H1 (cell line): ENCODE measurements at regions not wholly inside any gene's neighbourhood (a gene's known extent, or its start where the extent isn't known, plus 50 kb on each side); places are given as distances from the start of the nearest gene placed in this dataset.

Source experiments
- CTCF ChIA-PET: fragments of 300-600 bp; sonication (Branson Sonifier 250); formaldehyde crosslinking; loops from one replicate; lab custom pipeline; 2021; ENCODE audit not compliant: partially characterized antibody; lab: Charles Lee
- POLR2A ChIA-PET: fragments of 300-600 bp; sonication (Branson Sonifier 250); formaldehyde crosslinking; loops from one replicate; lab custom pipeline; 2021; ENCODE audit warnings: inconsistent platforms; ENCODE audit not compliant: partially characterized antibody; lab: Charles Lee
- DNase-seq, 2 experiments: peaks; one replicate each; pipeline versions ENCODE4 v3.0.0 to v3.0.0-alpha.2; 2010 to 2022; ENCODE audit warnings: low spot score in 2 of 2, low read depth in 1 of 2, mixed read lengths in 1 of 2
- FAIRE-seq: peaks from 2 replicates; lab custom pipeline; 2011; peaks lifted over from hg19 to GRCh38; lab: Jason Lieb, UNC
- H2AFZ ChIP-seq: 2 replicates; pipeline ENCODE4 v1.8.1; 2012; ENCODE audit warnings: low read length, inconsistent platforms
- H2AK5ac ChIP-seq: 2 replicates; pipeline ENCODE4 v1.6.1; 2013; ENCODE audit warnings: low read depth, low read length
- H2BK120ac ChIP-seq: replicated peaks from 2 replicates; pipeline ENCODE3; 2013; ENCODE audit warnings: low read depth, low read length, inconsistent platforms
- H2BK12ac ChIP-seq: 2 replicates; pipeline ENCODE4 v1.6.1; 2013; ENCODE audit warnings: low read depth, low read length
- H2BK15ac ChIP-seq: 2 replicates; pipeline ENCODE4 v1.6.1; 2013; ENCODE audit warnings: low read length
- H2BK20ac ChIP-seq: 2 replicates; pipeline ENCODE4 v1.6.1; 2013; ENCODE audit warnings: low read length
- H2BK5ac ChIP-seq: 2 replicates; pipeline ENCODE4 v1.6.1; 2013; ENCODE audit warnings: low read depth, low read length
- H3K14ac ChIP-seq: 2 replicates; pipeline ENCODE4 v1.6.1; 2013; ENCODE audit warnings: inconsistent platforms; ENCODE audit not compliant: insufficient read length
- H3K18ac ChIP-seq: 2 replicates; pipeline ENCODE4 v1.6.1; 2013; ENCODE audit warnings: low read length; ENCODE audit errors: extremely low read depth
- H3K23ac ChIP-seq: 2 replicates; pipeline ENCODE4 v1.6.1; 2013; ENCODE audit warnings: inconsistent platforms; ENCODE audit not compliant: insufficient read length
- H3K23me2 ChIP-seq: 2 replicates; pipeline ENCODE4 v1.6.1; 2013; ENCODE audit warnings: low read depth, low read length
- H3K27ac ChIP-seq: 2 replicates; pipeline ENCODE4 v1.6.1; 2011; ENCODE audit warnings: low read depth, low read length, inconsistent platforms
- H3K27me3 ChIP-seq, 4 experiments: replicated peaks in 1 of 4; 1 replicate in 1 of 4; 2 replicates in 3 of 4; pipeline versions ENCODE4 v1.6.1 to v1.8.1; 2011 to 2013; ENCODE audit warnings: low read length in 3 of 4, mild to moderate bottlenecking in 3 of 4, inconsistent platforms in 2 of 4, mixed read lengths in 2 of 4, moderate library complexity in 1 of 4; ENCODE audit not compliant: control insufficient read depth in 3 of 4, insufficient read depth in 3 of 4; ENCODE audit errors: extremely low read depth in 1 of 4
- H3K36me3 ChIP-seq, 4 experiments: 2 replicates each; pipeline versions ENCODE4 v1.6.1 to v1.8.1; 2011 to 2013; ENCODE audit warnings: mild to moderate bottlenecking in 4 of 4, low read length in 3 of 4, moderate library complexity in 2 of 4, control low read depth in 1 of 4, inconsistent platforms in 1 of 4; ENCODE audit not compliant: insufficient read depth in 4 of 4, control insufficient read depth in 2 of 4
- H3K4ac ChIP-seq: replicated peaks from 2 replicates; pipeline ENCODE3; 2013; ENCODE audit warnings: low read length, low read depth, mixed read lengths, inconsistent platforms; ENCODE audit not compliant: insufficient read length
- H3K4me1 ChIP-seq, 4 experiments: replicated peaks in 1 of 4; 1 replicate in 1 of 4; 2 replicates in 3 of 4; pipeline versions ENCODE4 v1.6.1 to v1.8.1; 2011 to 2013; ENCODE audit warnings: low read length in 3 of 4, inconsistent platforms in 2 of 4, mixed read lengths in 1 of 4; ENCODE audit not compliant: insufficient read depth in 4 of 4, control insufficient read depth in 3 of 4
- H3K4me2 ChIP-seq, 2 experiments: 2 replicates each; pipeline versions ENCODE4 v1.6.1 to v1.8.1; 2011 to 2013; ENCODE audit warnings: low read depth in 2 of 2, low read length in 2 of 2, control low read depth in 1 of 2, inconsistent platforms in 1 of 2, mild to moderate bottlenecking in 1 of 2; ENCODE audit not compliant: insufficient read depth in 1 of 2
- H3K4me3 ChIP-seq, 4 experiments: fragments of 200-600, 300-600 bp in 1 of 4; sonication (generic), shearing (Covaris generic), sonication (Bioruptor Twin) in 1 of 4; 2 replicates each; pipeline versions ENCODE4 v1.5.1 to v1.8.1; 2011 to 2016; ENCODE audit warnings: low read length in 4 of 4, low read depth in 3 of 4, control low read depth in 2 of 4, inconsistent platforms in 2 of 4, mild to moderate bottlenecking in 2 of 4, mixed read lengths in 1 of 4, moderate library complexity in 1 of 4; ENCODE audit not compliant: insufficient read depth in 2 of 4; ENCODE audit errors: extremely low read depth in 1 of 4
- H3K56ac ChIP-seq: replicated peaks from 2 replicates; pipeline ENCODE3; 2013; ENCODE audit warnings: low read depth, mild to moderate bottlenecking, mixed read lengths, low read length, inconsistent platforms; ENCODE audit not compliant: insufficient read length
- H3K79me1 ChIP-seq: 2 replicates; pipeline ENCODE4 v1.6.1; 2013; ENCODE audit warnings: low read depth, low read length, control low read depth
- H3K79me2 ChIP-seq, 2 experiments: 2 replicates each; pipeline versions ENCODE4 v1.6.1 to v1.8.1; 2012 to 2013; ENCODE audit warnings: low read length in 2 of 2, mild to moderate bottlenecking in 2 of 2, inconsistent platforms in 1 of 2; ENCODE audit not compliant: insufficient read depth in 2 of 2, control insufficient read depth in 1 of 2
- H3K9ac ChIP-seq, 4 experiments: replicated peaks in 1 of 4; 1 replicate in 1 of 4; 2 replicates in 3 of 4; pipeline versions ENCODE4 v1.6.1 to v1.8.1; 2011 to 2013; ENCODE audit warnings: low read depth in 3 of 4, low read length in 3 of 4, control low read depth in 2 of 4, mild to moderate bottlenecking in 2 of 4, moderate library complexity in 2 of 4, inconsistent platforms in 1 of 4; ENCODE audit errors: extremely low read depth in 1 of 4
- H3K9me3 ChIP-seq, 2 experiments: 2 replicates each; pipeline versions ENCODE4 v1.6.1 to v1.8.1; 2012 to 2013; ENCODE audit warnings: mild to moderate bottlenecking in 2 of 2, moderate library complexity in 2 of 2, control low read depth in 1 of 2, inconsistent platforms in 1 of 2, low read depth in 1 of 2, low read length in 1 of 2, mixed read lengths in 1 of 2; ENCODE audit not compliant: insufficient read depth in 2 of 2
- H4K20me1 ChIP-seq, 2 experiments: replicated peaks in 1 of 2; 2 replicates each; pipeline versions ENCODE3 to v1.8.1; 2011 to 2013; ENCODE audit warnings: inconsistent platforms in 2 of 2, low read length in 2 of 2, mild to moderate bottlenecking in 1 of 2; ENCODE audit not compliant: insufficient read depth in 2 of 2, control insufficient read depth in 1 of 2
- H4K5ac ChIP-seq: 2 replicates; pipeline ENCODE4 v1.6.1; 2013; ENCODE audit warnings: low read length, low read depth, mixed read lengths, inconsistent platforms; ENCODE audit not compliant: insufficient read length
- H4K8ac ChIP-seq: 2 replicates; pipeline ENCODE4 v1.8.0; 2013; ENCODE audit warnings: mild to moderate bottlenecking, moderate library complexity, low read length, inconsistent platforms; ENCODE audit not compliant: insufficient read depth; ENCODE audit errors: extremely low read depth
- H4K91ac ChIP-seq: replicated peaks from 2 replicates; pipeline ENCODE3; 2013; ENCODE audit warnings: low read length, mixed read lengths, inconsistent platforms; ENCODE audit not compliant: insufficient read length
- KDM4A ChIP-seq: IDR thresholded peaks from one replicate; pipeline ENCODE4 v1.7.1; 2012; ENCODE audit warnings: low read depth, mild to moderate bottlenecking, moderate library complexity, low read length, inconsistent platforms; ENCODE audit not compliant: severe bottlenecking
- POU5F1 ChIP-seq: IDR thresholded peaks from 2 replicates; pipeline ENCODE4 v1.6.1; 2011; ENCODE audit warnings: low read depth, mild to moderate bottlenecking, low read length, moderate library complexity
- RAD21 ChIP-seq, 2 experiments: IDR thresholded peaks in 1 of 2; conservative IDR thresholded peaks in 1 of 2; 2 replicates each; pipeline ENCODE4 v1.6.1; 2011; ENCODE audit warnings: low read depth in 2 of 2, low read length in 2 of 2, improper control_type of control experiment in 1 of 2, inconsistent platforms in 1 of 2, mild to moderate bottlenecking in 1 of 2, moderate library complexity in 1 of 2
- USF2 ChIP-seq: IDR thresholded peaks from 2 replicates; pipeline ENCODE4 v1.6.1; 2011; ENCODE audit warnings: low read length, improper control_type of control experiment
- WGBS, 2 experiments: shearing (Covaris generic) in 1 of 2; methylation state at CpG; one replicate each; pipeline versions ENCODE4 v1.1.6 to v1.1.7; 2013 to 2015; ENCODE audit warnings: low lambda C conversion rate in 2 of 2, mixed read lengths in 2 of 2, inconsistent platforms in 1 of 2, low coverage in 1 of 2, missing lambda C conversion rate in 1 of 2; ENCODE audit not compliant: insufficient replicate concordance in 2 of 2, insufficient coverage in 1 of 2, insufficient read length in 1 of 2; ENCODE audit errors: extremely low coverage in 1 of 2, missing lambda C conversion rate in 1 of 2; 5-methylcytosine and 5-hydroxymethylcytosine counted together

DNA sequence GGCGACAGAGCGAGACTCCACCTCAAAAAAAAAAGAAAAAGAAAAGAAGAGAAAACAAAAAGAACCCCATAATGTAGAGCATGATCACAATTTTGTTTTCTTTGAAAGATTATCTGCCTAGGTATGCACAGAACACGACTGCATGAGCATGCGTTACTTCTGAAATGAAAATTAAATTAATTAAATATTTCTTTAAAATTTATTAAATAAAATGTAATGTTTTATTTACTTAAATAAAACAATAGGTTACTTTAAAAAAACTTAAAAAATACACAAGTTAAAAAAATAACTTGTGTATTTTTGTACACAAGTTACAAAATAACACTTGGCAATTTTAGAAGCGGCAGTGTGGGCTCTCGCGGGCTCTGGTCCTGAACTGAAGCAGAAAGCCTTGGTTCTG is 107.8 kb downstream of the TFAP2A start:
- TF ChIP-seq RAD21 (IDR thresholded peaks at IDR 0.05 in 1 of 2, conservative IDR thresholded peaks at IDR 0.05 in 1 of 2; ENCODE audit: low read depth in 2 of 2, low read length in 2 of 2) = no peak
- no peak for TF ChIP-seq KDM4A
- TF ChIP-seq USF2 = no peak
- TF ChIP-seq POU5F1 = no peak
- H4K20me1 ChIP-seq = no peaks in the 10 kb centered on the region
- no peak overlapping the region for H3K9ac ChIP-seq
- H3K23me2 ChIP-seq = no peaks in the 10 kb centered on the region
- H2BK20ac ChIP-seq = no peak overlapping the region
- no peaks in the 10 kb centered on the region; a peak in 1 of 4 replicates for H3K9me3 ChIP-seq
- H3K4me3 ChIP-seq = no peak overlapping the region
- H3K79me2 ChIP-seq = no peaks in the 10 kb centered on the region
- peak overlapping the region; percentile 73 for H2BK120ac ChIP-seq
- H2BK5ac ChIP-seq = no peak overlapping the region
- no peaks in the 10 kb centered on the region for H3K36me3 ChIP-seq
- H3K56ac ChIP-seq = no peak overlapping the region
- no peaks in the 10 kb centered on the region for H3K27me3 ChIP-seq
- 92% methylated on average over 7 of the region's 7 CpGs; no CpG with 5 or more reads in 1 of the 2 experiments for whole genome bisulfite sequencing, 2 experiments
- H4K91ac ChIP-seq = peak overlapping the region; percentile 47
- H2AK5ac ChIP-seq = no peak overlapping the region
- peak overlapping the region in 1 of 2 experiments; percentile 33; a peak in 1 of 4 replicates for H3K4me2 ChIP-seq
- no peak overlapping the region for H3K14ac ChIP-seq
- H3K23ac ChIP-seq = no peak overlapping the region
- peak overlapping the region; percentile 60 for H4K5ac ChIP-seq
- CTCF ChIA-PET = interaction anchor here (0.7 to 1.5 kb wide), 4 partner anchors 41 to 74 kb away, joined by 3 to 4 read pairs (median 3); no protein-coding TSS in a partner anchor
- FAIRE-seq (no peak), DNase-seq (no peak)
- peak overlapping the region; percentile 99; the same call in 1 of the 2 replicates for H2BK15ac ChIP-seq
- no peaks in the 10 kb centered on the region for H3K79me1 ChIP-seq
- H3K27ac ChIP-seq = no peak overlapping the region
- POLR2A ChIA-PET = interaction anchor here (1.9 kb wide), 1 partner anchor 9 kb away, joined by 5 read pairs; no protein-coding TSS in a partner anchor
- H2BK12ac ChIP-seq = no peak overlapping the region
- peaks cover 3 to 18% (median 11%) of the 10 kb centered on the region in 4 experiments; a peak in 6 of 7 replicates for H3K4me1 ChIP-seq
- no peak overlapping the region for H3K4ac ChIP-seq
- H4K8ac ChIP-seq = no peak overlapping the region
- no peak overlapping the region for H2AFZ ChIP-seq
- peak overlapping the region; percentile 10; the same call in 1 of the 2 replicates for H3K18ac ChIP-seq
